Astrocyte of the cerebellum (primary cell): ENCODE measurements at regions not wholly inside any gene's neighbourhood (a gene's known extent, or its start where the extent isn't known, plus 50 kb on each side); places are given as distances from the start of the nearest gene placed in this dataset.

Experiments
- DNase-seq: peaks from one replicate; pipeline ENCODE4 v3.0.0-alpha.2; 2011; ENCODE audit warnings: low read depth
- H3K4me3 ChIP-seq: 2 replicates; pipeline ENCODE4 v1.5.1; 2011; ENCODE audit warnings: mild to moderate bottlenecking, low read depth, low read length, moderate library complexity
- CTCF ChIP-seq: IDR thresholded peaks from 2 replicates; pipeline ENCODE4 v1.5.1; 2012; ENCODE audit warnings: low read length, low read depth, moderate library complexity, mild to moderate bottlenecking; ENCODE audit errors: missing control alignments
- in situ Hi-C: cut with HindIII; loops from 2 replicates; pipeline ENCODE4 v1.10.0; 2017; ENCODE audit warnings: low sequenced_read_pairs

- TF ChIP-seq CTCF, result no peak
- H3K4me3 ChIP-seq, result no peak overlapping the region
- in situ Hi-C loops, result no loop called here
- DNase-seq, result no peak
These were observed 549.2 kb upstream of the ID4 start for GRCh38 chr6:19287928-19288327.

- DNase-seq, result no peak
- in situ Hi-C loops, result no loop called here
- TF ChIP-seq CTCF, result no peak
- no peak overlapping the region for H3K4me3 ChIP-seq
These were observed 547.7 kb upstream of the ID4 start for GRCh38 chr6:19289457-19289856.

- DNase-seq, result no peak
- in situ Hi-C loops, result no loop called here
- H3K4me3 ChIP-seq, result no peak overlapping the region
- no peak for TF ChIP-seq CTCF
These were observed 539.3 kb upstream of the ID4 start for GRCh38 chr6:19297880-19298279.

GRCh38 chr6:19298421-19298820 lies 538.7 kb upstream of the ID4 start:
- DNase-seq, result no peak
- in situ Hi-C loops, result no loop called here
- no peak for TF ChIP-seq CTCF
- H3K4me3 ChIP-seq, result no peak overlapping the region

GRCh38 chr6:19299129-19299528 lies 538.0 kb upstream of the ID4 start:
- in situ Hi-C loops, result no loop called here
- TF ChIP-seq CTCF, result no peak

GRCh38 chr6:19301980-19302379 lies 535.2 kb upstream of the ID4 start:
- no peak for DNase-seq
- no peak for TF ChIP-seq CTCF
- H3K4me3 ChIP-seq, result no peak overlapping the region
- in situ Hi-C loops, result no loop called here

More at GRCh38 chr6:19299129-19299528, 538.0 kb upstream of the ID4 start:
- DNase-seq, result no peak
- no peak overlapping the region for H3K4me3 ChIP-seq

GRCh38 chr6:19303383-19303782 lies 533.8 kb upstream of the ID4 start:
- no peak for TF ChIP-seq CTCF
- in situ Hi-C loops, result no loop called here
- H3K4me3 ChIP-seq, result no peak overlapping the region
- DNase-seq, result peak; percentile 68
